Fibroblast of peridontal ligament (primary cell): ENCODE measurements at regions not wholly inside any gene's neighbourhood (a gene's known extent, or its start where the extent isn't known, plus 50 kb on each side); places are given as distances from the start of the nearest gene placed in this dataset.

Experiments
- DNase-seq: peaks from one replicate; pipeline ENCODE4 v3.0.0-alpha.2; 2010; ENCODE audit errors: extremely low read depth

- no peak for DNase-seq
Observed at GRCh38 chr15:99921101-99921500, 187.9 kb upstream of the LYSMD4 start.

GRCh38 chr15:99918072-99918471 lies 184.8 kb upstream of the LYSMD4 start:
- DNase-seq, result no peak

GRCh38 chr15:99917252-99917651 lies 184.0 kb upstream of the LYSMD4 start:
- DNase-seq, result no peak

GRCh38 chr15:99916668-99917223 lies 183.5 kb upstream of the LYSMD4 start:
- DNase-seq, result no peak

- no peak for DNase-seq
Observed at GRCh38 chr15:99914723-99915122, 181.5 kb upstream of the LYSMD4 start.

GRCh38 chr15:99911816-99912215 lies 178.6 kb upstream of the LYSMD4 start:
- DNase-seq, result no peak

GRCh38 chr15:99909592-99910295 lies 176.5 kb upstream of the LYSMD4 start:
- DNase-seq, result no peak

GRCh38 chr15:99907698-99908097 lies 174.5 kb upstream of the LYSMD4 start:
- DNase-seq, result no peak

GRCh38 chr15:99906793-99907192 lies 173.6 kb upstream of the LYSMD4 start:
- DNase-seq, result no peak

- DNase-seq, result no peak
Observed at GRCh38 chr15:99906311-99906710, 173.1 kb upstream of the LYSMD4 start.

- no peak for DNase-seq
Observed at GRCh38 chr15:99902248-99902928, 169.2 kb upstream of the LYSMD4 start.

GRCh38 chr15:99895956-99896311 lies 162.7 kb upstream of the LYSMD4 start:
- no peak for DNase-seq

- DNase-seq, result no peak
Observed at GRCh38 chr15:99895189-99895955, 162.1 kb upstream of the LYSMD4 start.

- no peak for DNase-seq
Observed at GRCh38 chr15:99878835-99879234, 145.6 kb upstream of the LYSMD4 start.

GRCh38 chr15:99873451-99873850 lies 140.2 kb upstream of the LYSMD4 start:
- no peak for DNase-seq

GRCh38 chr15:99863550-99864198 lies 130.4 kb upstream of the LYSMD4 start:
- DNase-seq, result no peak

- DNase-seq, result no peak
Observed at GRCh38 chr15:99857836-99858235, 124.6 kb upstream of the LYSMD4 start.

- DNase-seq, result peak; percentile 7
Observed at GRCh38 chr15:99850517-99850916, 117.3 kb upstream of the LYSMD4 start.

- DNase-seq, result no peak
Observed at GRCh38 chr15:99845009-99845408, 111.8 kb upstream of the LYSMD4 start.

- DNase-seq, result no peak
Observed at GRCh38 chr15:99844150-99844549, 110.9 kb upstream of the LYSMD4 start.

GRCh38 chr15:99842071-99842470 lies 108.8 kb upstream of the LYSMD4 start:
- DNase-seq, result no peak

- no peak for DNase-seq
Observed at GRCh38 chr15:99826157-99826780, 93.0 kb upstream of the LYSMD4 start.
